Islet of Langerhans (tissue), 1 donor: ENCODE measurements at regions not wholly inside any gene's neighbourhood (a gene's known extent, or its start where the extent isn't known, plus 50 kb on each side); places are given as distances from the start of the nearest gene placed in this dataset.
A peak's percentile ranks its signal among the peaks of the same experiment; 100 is the strongest.
"Not testable (repeated sequence)": the region's sequence is repeated elsewhere in the genome, so short reads cannot be mapped to it uniquely, and the experiment has no call there.

Source experiments
- FAIRE-seq: peaks from one replicate; lab custom pipeline; 2011; peaks lifted over from hg19 to GRCh38; lab: Jason Lieb, UNC

GRCh38 chr4:10810411-10810810 is 125.8 kb upstream of the CLNK start:
- FAIRE-seq, result no peak

GRCh38 chr4:10809905-10810304 is 125.3 kb upstream of the CLNK start:
- no peak for FAIRE-seq

- no peak for FAIRE-seq
Observed at GRCh38 chr4:10808591-10808990, 124.0 kb upstream of the CLNK start.

GRCh38 chr4:10806953-10807645 is 122.5 kb upstream of the CLNK start:
- no peak for FAIRE-seq

GRCh38 chr4:10803713-10804343 is 119.3 kb upstream of the CLNK start:
- no peak for FAIRE-seq

- FAIRE-seq, result no peak
Observed at GRCh38 chr4:10787365-10787764, 102.8 kb upstream of the CLNK start.

- no peak for FAIRE-seq
Observed at GRCh38 chr4:10784621-10785020, 100.1 kb upstream of the CLNK start.

- FAIRE-seq, result no peak
Observed at GRCh38 chr4:10783351-10783750, 98.8 kb upstream of the CLNK start.

- no peak for FAIRE-seq
Observed at GRCh38 chr4:10781805-10782204, 97.2 kb upstream of the CLNK start.

- FAIRE-seq, result not testable (repeated sequence)
Observed at GRCh38 chr4:10780803-10781202, 96.2 kb upstream of the CLNK start.

- FAIRE-seq, result not testable (repeated sequence)
Observed at GRCh38 chr4:10775132-10775531, 90.6 kb upstream of the CLNK start.

GRCh38 chr4:10773656-10774055 is 89.1 kb upstream of the CLNK start:
- FAIRE-seq, result no peak

- FAIRE-seq, result peak; percentile 47
Observed at GRCh38 chr4:10773010-10773409, 88.4 kb upstream of the CLNK start.

- no peak for FAIRE-seq
Observed at GRCh38 chr4:10765386-10765785, 80.8 kb upstream of the CLNK start.

GRCh38 chr4:10762561-10762960 is 78.0 kb upstream of the CLNK start:
- no peak for FAIRE-seq

GRCh38 chr4:10761903-10762302 is 77.3 kb upstream of the CLNK start:
- no peak for FAIRE-seq

- no peak for FAIRE-seq
Observed at GRCh38 chr4:10760086-10760485, 75.5 kb upstream of the CLNK start.

- FAIRE-seq, result no peak
Observed at GRCh38 chr4:10758906-10759305, 74.3 kb upstream of the CLNK start.

- FAIRE-seq, result no peak
Observed at GRCh38 chr4:10753856-10754402, 69.4 kb upstream of the CLNK start.

GRCh38 chr4:10753336-10753735 is 68.8 kb upstream of the CLNK start:
- FAIRE-seq, result no peak

- no peak for FAIRE-seq
Observed at GRCh38 chr4:10750714-10751113, 66.1 kb upstream of the CLNK start.

- no peak for FAIRE-seq
Observed at GRCh38 chr4:10747186-10747585, 62.6 kb upstream of the CLNK start.

GRCh38 chr4:10746371-10747171 is 62.0 kb upstream of the CLNK start:
- FAIRE-seq, result no peak
